NCI-H82 treated with DMSO at 0.1 percent for 48 hours (cell line): ENCODE measurements at regions not wholly inside any gene's neighbourhood (a gene's known extent, or its start where the extent isn't known, plus 50 kb on each side); places are given as distances from the start of the nearest gene placed in this dataset.
"Not testable (repeated sequence)": the region's sequence is repeated elsewhere in the genome, so short reads cannot be mapped to it uniquely, and the experiment has no call there.

Experiments used
- DNase-seq: peaks from one replicate; lab custom pipeline; 2025; ENCODE audit not compliant: unreplicated experiment; lab: John Stamatoyannopoulos, UW

- DNase-seq, result no peak
Observed at GRCh38 chr6:113672491-113673149, 184.5 kb upstream of the MARCKS start.

GRCh38 chr6:113674075-113674474 lies 183.1 kb upstream of the MARCKS start:
- no peak for DNase-seq

- no peak for DNase-seq
Observed at GRCh38 chr6:113676057-113676456, 181.1 kb upstream of the MARCKS start.

- DNase-seq, result no peak
Observed at GRCh38 chr6:113676968-113677367, 180.2 kb upstream of the MARCKS start.

GRCh38 chr6:113679051-113679450 lies 178.1 kb upstream of the MARCKS start:
- no peak for DNase-seq

- DNase-seq, result no peak
Observed at GRCh38 chr6:113680301-113680700, 176.8 kb upstream of the MARCKS start.

GRCh38 chr6:113683968-113684367 lies 173.2 kb upstream of the MARCKS start:
- no peak for DNase-seq

GRCh38 chr6:113684382-113684901 lies 172.7 kb upstream of the MARCKS start:
- DNase-seq, result no peak

GRCh38 chr6:113686049-113686448 lies 171.1 kb upstream of the MARCKS start:
- no peak for DNase-seq

GRCh38 chr6:113689620-113690019 lies 167.5 kb upstream of the MARCKS start:
- not testable (repeated sequence) for DNase-seq

- no peak for DNase-seq
Observed at GRCh38 chr6:113690281-113691259, 166.6 kb upstream of the MARCKS start.

GRCh38 chr6:113691260-113691656 lies 165.9 kb upstream of the MARCKS start:
- no peak for DNase-seq

GRCh38 chr6:113693851-113694250 lies 163.3 kb upstream of the MARCKS start:
- no peak for DNase-seq

GRCh38 chr6:113694278-113695077 lies 162.7 kb upstream of the MARCKS start:
- no peak for DNase-seq

GRCh38 chr6:113695516-113695915 lies 161.6 kb upstream of the MARCKS start:
- DNase-seq, result no peak

- no peak for DNase-seq
Observed at GRCh38 chr6:113696960-113697359, 160.2 kb upstream of the MARCKS start.

- DNase-seq, result no peak
Observed at GRCh38 chr6:113697632-113698410, 159.3 kb upstream of the MARCKS start.

- DNase-seq, result no peak
Observed at GRCh38 chr6:113699239-113699638, 157.9 kb upstream of the MARCKS start.

GRCh38 chr6:113701552-113702254 lies 155.4 kb upstream of the MARCKS start:
- no peak for DNase-seq

GRCh38 chr6:113707194-113707593 lies 150.0 kb upstream of the MARCKS start:
- DNase-seq, result no peak
